H1 (cell line): ENCODE measurements at regions not wholly inside any gene's neighbourhood (a gene's known extent, or its start where the extent isn't known, plus 50 kb on each side); places are given as distances from the start of the nearest gene placed in this dataset.

Source experiments
- BCL11A ChIP-seq, 2 experiments: IDR thresholded peaks; one replicate each; pipeline ENCODE4 v1.6.1; 2011; ENCODE audit warnings: low read depth in 2 of 2, low read length in 2 of 2, mild to moderate bottlenecking in 2 of 2
- POU5F1 ChIP-seq: IDR thresholded peaks from 2 replicates; pipeline ENCODE4 v1.6.1; 2011; ENCODE audit warnings: low read depth, mild to moderate bottlenecking, low read length, moderate library complexity
- TAF7 ChIP-seq: optimal IDR thresholded peaks from 2 replicates; pipeline ENCODE3; 2011; ENCODE audit warnings: low read depth, mild to moderate bottlenecking, inconsistent platforms, low read length, moderate library complexity, borderline replicate concordance
- TF ChIP-seq, protein P1 (sequence below): fragments of 300-600 bp; sonication (generic); IDR thresholded peaks from 2 replicates; pipeline ENCODE4 v1.7.1; 2012; ENCODE audit warnings: low read length, moderate library complexity, mild to moderate bottlenecking, inconsistent platforms; ENCODE audit not compliant: insufficient replicate concordance
- TF ChIP-seq, protein P2 (sequence below): IDR thresholded peaks from 2 replicates; pipeline ENCODE4 v1.6.1; 2012; ENCODE audit warnings: low read length, inconsistent platforms

DNA sequence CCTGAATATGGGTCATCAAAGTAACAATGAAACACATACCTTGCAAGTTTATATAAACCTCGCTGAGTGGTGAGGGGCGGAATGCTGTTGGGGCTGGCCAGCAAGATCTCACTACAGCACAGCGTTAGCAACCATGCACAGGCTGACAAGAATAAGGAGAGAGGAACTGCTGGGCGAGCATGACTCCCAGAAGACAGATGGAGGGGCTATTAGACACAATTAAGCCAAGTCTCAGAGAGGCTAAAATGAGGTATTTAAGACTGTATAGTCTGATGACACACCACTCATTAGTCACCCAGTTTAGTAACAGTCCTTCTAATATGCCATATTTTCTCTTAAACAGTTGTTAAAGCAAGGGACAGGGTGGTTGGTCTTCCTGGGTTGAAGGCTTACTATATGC is 340.2 kb upstream of the NR5A2 start (continued):
- TF ChIP-seq, protein P1, sequence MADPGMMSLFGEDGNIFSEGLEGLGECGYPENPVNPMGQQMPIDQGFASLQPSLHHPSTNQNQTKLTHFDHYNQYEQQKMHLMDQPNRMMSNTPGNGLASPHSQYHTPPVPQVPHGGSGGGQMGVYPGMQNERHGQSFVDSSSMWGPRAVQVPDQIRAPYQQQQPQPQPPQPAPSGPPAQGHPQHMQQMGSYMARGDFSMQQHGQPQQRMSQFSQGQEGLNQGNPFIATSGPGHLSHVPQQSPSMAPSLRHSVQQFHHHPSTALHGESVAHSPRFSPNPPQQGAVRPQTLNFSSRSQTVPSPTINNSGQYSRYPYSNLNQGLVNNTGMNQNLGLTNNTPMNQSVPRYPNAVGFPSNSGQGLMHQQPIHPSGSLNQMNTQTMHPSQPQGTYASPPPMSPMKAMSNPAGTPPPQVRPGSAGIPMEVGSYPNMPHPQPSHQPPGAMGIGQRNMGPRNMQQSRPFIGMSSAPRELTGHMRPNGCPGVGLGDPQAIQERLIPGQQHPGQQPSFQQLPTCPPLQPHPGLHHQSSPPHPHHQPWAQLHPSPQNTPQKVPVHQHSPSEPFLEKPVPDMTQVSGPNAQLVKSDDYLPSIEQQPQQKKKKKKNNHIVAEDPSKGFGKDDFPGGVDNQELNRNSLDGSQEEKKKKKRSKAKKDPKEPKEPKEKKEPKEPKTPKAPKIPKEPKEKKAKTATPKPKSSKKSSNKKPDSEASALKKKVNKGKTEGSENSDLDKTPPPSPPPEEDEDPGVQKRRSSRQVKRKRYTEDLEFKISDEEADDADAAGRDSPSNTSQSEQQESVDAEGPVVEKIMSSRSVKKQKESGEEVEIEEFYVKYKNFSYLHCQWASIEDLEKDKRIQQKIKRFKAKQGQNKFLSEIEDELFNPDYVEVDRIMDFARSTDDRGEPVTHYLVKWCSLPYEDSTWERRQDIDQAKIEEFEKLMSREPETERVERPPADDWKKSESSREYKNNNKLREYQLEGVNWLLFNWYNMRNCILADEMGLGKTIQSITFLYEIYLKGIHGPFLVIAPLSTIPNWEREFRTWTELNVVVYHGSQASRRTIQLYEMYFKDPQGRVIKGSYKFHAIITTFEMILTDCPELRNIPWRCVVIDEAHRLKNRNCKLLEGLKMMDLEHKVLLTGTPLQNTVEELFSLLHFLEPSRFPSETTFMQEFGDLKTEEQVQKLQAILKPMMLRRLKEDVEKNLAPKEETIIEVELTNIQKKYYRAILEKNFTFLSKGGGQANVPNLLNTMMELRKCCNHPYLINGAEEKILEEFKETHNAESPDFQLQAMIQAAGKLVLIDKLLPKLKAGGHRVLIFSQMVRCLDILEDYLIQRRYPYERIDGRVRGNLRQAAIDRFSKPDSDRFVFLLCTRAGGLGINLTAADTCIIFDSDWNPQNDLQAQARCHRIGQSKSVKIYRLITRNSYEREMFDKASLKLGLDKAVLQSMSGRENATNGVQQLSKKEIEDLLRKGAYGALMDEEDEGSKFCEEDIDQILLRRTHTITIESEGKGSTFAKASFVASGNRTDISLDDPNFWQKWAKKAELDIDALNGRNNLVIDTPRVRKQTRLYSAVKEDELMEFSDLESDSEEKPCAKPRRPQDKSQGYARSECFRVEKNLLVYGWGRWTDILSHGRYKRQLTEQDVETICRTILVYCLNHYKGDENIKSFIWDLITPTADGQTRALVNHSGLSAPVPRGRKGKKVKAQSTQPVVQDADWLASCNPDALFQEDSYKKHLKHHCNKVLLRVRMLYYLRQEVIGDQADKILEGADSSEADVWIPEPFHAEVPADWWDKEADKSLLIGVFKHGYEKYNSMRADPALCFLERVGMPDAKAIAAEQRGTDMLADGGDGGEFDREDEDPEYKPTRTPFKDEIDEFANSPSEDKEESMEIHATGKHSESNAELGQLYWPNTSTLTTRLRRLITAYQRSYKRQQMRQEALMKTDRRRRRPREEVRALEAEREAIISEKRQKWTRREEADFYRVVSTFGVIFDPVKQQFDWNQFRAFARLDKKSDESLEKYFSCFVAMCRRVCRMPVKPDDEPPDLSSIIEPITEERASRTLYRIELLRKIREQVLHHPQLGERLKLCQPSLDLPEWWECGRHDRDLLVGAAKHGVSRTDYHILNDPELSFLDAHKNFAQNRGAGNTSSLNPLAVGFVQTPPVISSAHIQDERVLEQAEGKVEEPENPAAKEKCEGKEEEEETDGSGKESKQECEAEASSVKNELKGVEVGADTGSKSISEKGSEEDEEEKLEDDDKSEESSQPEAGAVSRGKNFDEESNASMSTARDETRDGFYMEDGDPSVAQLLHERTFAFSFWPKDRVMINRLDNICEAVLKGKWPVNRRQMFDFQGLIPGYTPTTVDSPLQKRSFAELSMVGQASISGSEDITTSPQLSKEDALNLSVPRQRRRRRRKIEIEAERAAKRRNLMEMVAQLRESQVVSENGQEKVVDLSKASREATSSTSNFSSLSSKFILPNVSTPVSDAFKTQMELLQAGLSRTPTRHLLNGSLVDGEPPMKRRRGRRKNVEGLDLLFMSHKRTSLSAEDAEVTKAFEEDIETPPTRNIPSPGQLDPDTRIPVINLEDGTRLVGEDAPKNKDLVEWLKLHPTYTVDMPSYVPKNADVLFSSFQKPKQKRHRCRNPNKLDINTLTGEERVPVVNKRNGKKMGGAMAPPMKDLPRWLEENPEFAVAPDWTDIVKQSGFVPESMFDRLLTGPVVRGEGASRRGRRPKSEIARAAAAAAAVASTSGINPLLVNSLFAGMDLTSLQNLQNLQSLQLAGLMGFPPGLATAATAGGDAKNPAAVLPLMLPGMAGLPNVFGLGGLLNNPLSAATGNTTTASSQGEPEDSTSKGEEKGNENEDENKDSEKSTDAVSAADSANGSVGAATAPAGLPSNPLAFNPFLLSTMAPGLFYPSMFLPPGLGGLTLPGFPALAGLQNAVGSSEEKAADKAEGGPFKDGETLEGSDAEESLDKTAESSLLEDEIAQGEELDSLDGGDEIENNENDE = no peak
- TF ChIP-seq POU5F1 = no peak
- no peak for TF ChIP-seq BCL11A (IDR thresholded peaks at IDR 0.05; ENCODE audit: low read depth in 2 of 2, low read length in 2 of 2)
- TF ChIP-seq TAF7 = no peak
- TF ChIP-seq, protein P2, sequence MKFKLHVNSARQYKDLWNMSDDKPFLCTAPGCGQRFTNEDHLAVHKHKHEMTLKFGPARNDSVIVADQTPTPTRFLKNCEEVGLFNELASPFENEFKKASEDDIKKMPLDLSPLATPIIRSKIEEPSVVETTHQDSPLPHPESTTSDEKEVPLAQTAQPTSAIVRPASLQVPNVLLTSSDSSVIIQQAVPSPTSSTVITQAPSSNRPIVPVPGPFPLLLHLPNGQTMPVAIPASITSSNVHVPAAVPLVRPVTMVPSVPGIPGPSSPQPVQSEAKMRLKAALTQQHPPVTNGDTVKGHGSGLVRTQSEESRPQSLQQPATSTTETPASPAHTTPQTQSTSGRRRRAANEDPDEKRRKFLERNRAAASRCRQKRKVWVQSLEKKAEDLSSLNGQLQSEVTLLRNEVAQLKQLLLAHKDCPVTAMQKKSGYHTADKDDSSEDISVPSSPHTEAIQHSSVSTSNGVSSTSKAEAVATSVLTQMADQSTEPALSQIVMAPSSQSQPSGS = no peak
- TF ChIP-seq, all 59 proteins: peak for 0
